H54 (cell line): ENCODE measurements at regions not wholly inside any gene's neighbourhood (a gene's known extent, or its start where the extent isn't known, plus 50 kb on each side); places are given as distances from the start of the nearest gene placed in this dataset.

Experiments
- DNase-seq: peaks from one replicate; pipeline ENCODE4 v3.0.0; 2011; ENCODE audit warnings: low spot score, mixed read lengths; ENCODE audit not compliant: insufficient read length
- FAIRE-seq: peaks from 3 replicates; lab custom pipeline; 2011; peaks lifted over from hg19 to GRCh38; lab: Jason Lieb, UNC
- POLR2A ChIP-seq: IDR thresholded peaks from 2 replicates; pipeline ENCODE4 v1.6.1; 2011; ENCODE audit warnings: low read depth, mild to moderate bottlenecking, low read length

DNA sequence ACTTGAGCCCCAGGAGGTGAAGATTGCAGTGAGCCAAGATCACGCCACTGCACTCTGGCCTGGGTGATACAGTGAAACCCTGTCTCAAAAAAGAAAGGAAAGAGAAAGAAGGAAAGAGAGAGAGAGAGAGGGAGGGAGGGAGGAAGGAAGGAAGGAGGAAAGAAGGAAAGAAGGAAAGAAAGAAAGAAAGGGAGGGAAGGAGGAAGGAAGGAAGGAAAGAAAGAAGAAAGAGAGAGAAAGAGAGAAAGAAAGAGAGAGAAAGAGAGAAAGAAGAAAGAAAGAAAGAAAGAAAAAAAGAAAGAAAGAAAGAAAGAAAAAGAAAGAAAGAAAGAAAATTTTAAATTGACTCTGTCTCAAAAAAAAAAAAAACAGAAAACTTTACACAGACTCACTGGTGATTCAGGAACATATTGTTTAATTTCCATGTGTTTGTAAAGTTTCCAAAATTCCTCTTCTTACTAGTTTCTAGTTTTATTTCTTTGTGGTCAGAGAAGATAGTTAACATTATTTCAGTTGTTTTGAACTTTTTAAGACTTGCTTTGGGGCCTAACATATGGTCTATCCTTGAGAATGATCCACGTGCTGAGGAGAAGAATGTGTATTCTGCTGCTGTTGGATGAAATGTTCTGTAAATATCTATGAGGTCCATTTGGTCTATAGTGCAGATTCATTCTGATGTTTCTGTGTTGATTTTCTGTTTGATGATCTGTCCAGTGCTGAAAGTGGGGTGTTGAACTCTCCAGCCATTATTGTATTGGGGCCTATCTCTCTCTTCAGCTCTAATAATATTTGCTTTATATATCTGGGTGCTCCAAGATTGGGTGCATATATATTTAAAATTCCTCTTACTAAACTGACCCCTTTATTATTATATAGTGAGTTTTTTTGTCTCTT is 204.4 kb upstream of the SERP2 start:
- FAIRE-seq (no peak), DNase-seq (no peak)
- TF ChIP-seq POLR2A: no peak

DNA sequence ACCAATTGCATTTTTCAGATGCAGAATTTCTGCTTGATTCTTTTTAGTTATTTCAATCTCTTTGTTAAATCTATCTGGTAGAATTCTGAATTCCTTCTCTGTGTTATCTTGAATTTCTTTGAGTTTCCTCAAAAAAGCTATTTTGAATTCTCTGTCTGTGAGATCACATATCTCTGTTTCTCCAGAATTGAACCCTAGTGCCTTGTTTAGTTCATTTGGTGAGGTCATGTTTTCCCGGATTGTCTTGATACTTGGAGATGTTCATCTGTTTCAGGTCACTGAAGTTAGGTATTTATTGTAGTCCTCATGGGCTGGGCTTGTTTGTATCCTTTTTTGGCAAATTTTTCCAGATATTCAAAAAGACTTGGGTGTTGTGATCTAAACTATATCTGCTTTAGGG is 202.9 kb upstream of the SERP2 start:
- TF ChIP-seq POLR2A: no peak
- DNase-seq (no peak), FAIRE-seq (no peak)

DNA sequence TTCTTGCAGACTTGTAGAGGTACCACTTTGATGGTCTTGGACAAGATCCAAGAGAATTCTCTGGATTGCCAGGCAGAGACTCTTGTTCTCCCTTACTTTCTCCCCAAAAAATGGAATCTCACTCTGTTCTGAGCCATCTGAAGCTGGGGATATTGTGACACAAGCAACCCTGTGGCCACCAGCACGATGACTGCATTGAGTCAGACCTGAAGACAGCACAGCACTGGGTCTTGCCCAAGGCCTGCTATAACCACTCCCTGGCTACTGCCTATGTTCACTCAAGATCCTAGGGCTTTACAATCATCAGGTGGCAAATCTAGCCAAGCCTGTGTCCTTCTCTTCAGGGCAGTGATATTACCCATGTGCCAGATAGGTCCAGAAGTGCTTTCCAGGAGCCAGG is 202.5 kb upstream of the SERP2 start:
- FAIRE-seq: no peak
- DNase-seq: no peak
- TF ChIP-seq POLR2A: no peak

DNA sequence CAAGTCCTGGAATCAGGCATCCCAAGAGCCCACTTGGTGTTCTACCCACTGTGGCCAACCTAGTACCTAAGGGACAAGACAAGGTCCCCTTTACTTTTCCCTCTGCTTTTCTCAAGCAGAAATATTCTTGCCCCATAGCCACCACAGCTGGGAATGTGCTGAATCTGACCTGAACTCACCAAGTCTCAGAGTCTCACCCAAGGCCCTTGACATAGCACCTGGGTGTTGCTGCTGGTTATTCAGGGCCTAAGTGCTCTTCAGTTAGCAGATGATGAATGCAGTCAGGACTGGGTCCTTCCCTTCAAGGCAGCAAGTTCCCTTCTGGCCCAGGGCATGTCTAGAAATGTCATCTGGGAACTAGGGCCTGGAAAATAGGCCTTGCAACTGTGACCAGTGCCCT is 201.8 kb upstream of the SERP2 start:
- DNase-seq (no peak), FAIRE-seq (no peak)
- TF ChIP-seq POLR2A: no peak

DNA sequence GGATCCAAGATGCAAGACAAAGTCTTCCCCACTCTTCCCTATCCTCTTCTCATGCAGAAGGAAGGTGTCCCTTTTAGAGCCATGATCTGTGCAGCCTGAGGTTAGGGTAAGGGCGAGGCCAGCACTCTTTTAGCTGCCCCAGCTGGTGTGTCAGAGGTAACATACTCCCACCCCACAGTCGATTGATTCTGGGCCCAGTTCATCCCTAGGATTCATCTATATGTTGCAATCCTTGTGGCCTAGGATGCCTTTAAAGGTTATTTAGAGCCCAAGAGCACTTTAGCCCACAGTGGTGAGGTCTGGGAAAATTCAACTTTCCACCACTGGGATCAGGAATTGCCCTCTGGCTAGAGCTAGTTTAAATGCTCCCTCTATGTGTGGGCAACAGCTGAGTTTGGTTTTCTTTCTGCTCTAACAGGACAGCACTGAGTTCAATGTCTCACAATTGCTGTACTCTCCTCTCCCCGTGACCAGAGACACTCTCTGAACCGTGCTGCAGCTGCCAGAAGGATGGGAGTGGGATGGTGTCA is 201.3 kb upstream of the SERP2 start:
- FAIRE-seq (no peak), DNase-seq (no peak)
- TF ChIP-seq POLR2A: no peak

DNA sequence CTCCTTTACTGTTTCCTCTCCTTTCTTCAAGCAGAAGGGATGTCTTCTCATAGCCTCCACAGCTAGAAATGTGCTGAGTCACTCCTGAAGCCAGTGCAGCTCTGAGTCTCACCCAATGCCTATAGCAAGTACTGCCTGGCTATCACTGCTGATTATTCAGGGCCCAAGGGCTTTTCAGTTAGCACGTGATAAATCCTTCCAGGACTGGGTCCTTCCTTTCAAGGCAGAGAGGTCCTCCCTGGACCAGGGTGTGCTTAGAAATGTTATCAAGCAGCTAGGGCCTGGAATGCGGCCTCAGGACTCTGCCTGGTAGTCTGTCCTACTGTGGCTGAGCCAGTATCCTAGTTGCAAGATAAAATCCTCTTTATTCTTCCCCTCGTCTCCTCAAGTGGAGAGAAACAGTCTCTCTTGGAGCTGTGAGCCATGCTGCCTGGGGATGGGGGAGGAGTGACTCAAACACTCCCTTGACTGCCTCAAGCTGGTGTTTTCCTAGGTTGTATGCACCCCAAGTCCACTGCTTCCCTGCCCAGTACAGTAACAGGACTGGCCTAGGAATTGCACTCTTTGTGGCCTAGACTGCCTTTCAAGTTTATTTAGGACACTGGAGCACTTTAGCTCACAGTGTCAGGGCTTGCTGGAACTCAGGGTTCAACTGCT is 198.7 kb upstream of the SERP2 start:
- FAIRE-seq (no peak), DNase-seq (no peak)
- no peak for TF ChIP-seq POLR2A

DNA sequence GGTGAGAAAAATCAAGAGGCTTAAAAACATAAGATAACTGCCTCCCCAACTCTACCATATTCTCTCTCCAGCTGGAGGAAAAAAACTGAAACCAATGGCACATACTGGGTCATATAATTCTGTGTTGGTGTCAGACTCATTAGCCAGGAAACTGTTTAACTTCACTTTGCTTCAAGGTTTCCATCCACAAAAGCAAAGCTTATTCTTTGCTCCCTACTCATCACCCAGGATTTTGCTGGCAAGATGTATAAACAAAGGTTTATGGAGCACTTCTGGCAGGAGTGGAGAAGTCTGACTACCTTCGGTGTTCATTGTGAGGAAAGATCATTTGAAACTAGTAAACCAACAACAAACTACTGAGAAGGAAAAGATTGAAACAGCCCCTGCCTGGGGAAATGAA is 197.5 kb upstream of the SERP2 start:
- FAIRE-seq: no peak
- no peak for DNase-seq
- TF ChIP-seq POLR2A: no peak

DNA sequence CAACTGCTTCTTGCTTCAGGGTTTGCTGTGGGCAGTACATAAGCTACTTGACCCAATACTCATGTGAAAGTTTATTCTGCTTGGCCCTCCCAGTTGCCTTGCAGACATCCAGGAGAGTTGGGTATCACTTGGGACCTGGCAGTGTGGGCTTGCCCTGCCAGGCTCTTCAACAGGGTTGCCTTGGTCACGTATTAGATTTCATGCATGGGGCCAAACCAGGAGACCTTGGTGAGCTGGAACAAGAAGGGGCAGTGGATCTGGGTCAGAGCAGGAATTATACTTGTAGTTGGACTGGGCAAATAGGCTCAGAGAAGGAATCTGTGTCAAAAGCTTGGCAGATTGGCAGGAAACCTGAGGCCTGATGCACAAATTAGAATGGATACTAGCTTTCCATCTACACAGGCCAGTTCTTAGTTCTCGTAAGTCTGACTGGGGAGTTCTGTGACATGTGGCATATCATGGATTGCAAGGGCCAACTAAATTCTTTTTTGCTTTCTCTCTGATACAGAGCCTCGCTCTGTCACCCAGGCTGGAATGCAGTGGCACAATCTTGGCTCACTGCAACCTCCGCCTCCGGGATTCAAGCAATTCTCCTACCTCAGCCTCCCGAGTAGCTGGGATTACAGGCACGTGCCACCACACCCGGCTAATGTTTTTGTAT is 192.6 kb upstream of the SERP2 start:
- FAIRE-seq (no peak), DNase-seq (no peak)
- TF ChIP-seq POLR2A: no peak

DNA sequence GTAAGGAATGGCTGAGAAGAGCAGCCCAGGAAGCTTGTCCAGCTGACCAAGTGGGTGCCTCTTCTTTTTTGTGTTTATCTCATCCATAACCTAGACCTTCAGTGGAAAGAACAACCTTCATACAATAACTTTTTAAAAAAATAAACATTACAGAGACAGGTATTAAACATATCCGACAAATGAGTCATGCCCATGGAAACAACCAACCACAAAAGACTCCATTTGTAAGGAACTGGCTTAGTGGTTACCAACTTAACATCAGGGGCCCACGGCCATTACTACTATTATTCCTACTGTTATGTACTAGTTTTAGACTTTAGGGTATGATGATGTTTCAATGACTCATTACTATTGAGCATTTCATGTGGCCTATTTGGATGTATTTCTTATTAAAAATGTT is 191.7 kb upstream of the SERP2 start:
- TF ChIP-seq POLR2A: no peak
- no peak for FAIRE-seq
- DNase-seq: no peak

DNA sequence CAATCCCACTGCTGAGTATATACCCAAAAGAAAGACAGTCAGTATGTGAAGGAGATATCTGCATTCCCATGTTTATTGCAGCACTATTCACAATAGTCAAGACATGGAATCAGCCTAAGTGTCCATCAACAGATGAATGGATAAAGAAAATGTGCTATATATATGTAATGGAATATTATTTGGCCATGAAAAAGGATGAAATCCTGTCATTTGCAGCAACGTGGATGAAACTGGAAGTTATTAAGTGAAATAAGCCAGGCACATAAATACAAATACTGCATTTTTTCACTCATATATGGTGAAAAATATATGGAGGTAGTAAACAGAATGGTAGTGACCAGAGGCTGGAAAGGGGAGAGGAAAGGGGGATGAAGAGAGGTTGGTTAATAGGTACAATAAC is 188.9 kb upstream of the SERP2 start:
- FAIRE-seq (no peak), DNase-seq (no peak)
- TF ChIP-seq POLR2A: no peak

DNA sequence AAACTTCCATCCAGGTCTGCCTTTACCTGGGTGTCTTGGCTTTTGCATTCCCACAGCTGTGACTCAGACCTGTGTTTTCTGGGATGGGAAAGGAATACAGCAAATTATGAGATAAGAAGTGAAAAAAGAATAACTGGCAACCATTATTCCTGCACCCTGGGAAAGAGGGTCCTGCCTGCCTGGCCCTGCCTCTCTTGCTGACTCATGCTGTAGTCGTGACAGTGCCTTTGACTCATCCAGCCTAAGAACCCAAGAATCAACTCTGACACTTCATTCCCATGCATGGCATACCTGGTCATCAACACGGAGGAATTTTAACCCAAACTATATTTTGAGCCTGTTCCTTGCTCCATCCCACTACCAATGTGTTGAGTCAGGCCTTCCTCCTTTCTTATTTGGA is 185.4 kb upstream of the SERP2 start:
- no peak for TF ChIP-seq POLR2A
- DNase-seq (peak; percentile 36), FAIRE-seq (no peak)

DNA sequence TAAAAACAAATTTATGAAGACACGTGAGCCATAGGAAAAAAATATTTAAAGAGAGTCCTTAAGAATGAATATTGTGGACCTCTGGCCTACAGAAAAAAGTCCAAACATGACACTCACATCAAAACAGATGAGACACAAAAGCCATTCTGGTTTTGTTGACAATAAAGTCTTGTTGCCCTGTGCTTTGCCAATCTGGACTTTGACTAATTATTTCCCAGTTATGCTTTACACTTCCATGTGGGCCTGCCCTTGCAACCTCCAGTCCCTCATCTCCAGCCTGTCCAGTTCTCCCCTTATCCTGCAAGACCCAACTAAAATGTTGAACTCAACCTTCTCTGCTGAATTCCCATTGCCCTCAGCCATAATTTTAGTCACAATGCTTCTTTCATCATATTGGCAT is 184.5 kb upstream of the SERP2 start:
- no peak for DNase-seq
- FAIRE-seq: no peak
- no peak for TF ChIP-seq POLR2A

DNA sequence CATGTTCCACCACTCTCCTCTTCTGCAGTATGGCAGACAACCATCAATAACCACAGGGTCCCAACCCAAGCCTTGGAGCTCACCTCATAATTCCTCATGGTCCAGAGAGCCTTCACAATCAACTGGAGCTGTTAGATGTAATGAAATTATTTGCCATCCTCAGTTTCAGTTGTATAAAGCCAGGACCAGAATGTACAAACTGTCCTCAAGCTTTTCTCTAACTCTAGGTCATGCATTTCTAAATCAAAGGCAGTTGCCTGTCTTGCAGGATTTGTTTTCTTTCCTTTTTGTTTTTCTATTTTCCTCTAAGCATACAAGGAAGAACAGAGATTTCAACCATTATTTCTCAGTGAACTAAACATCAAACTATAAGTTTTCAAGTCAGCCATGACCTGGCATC is 182.5 kb upstream of the SERP2 start:
- FAIRE-seq: no peak

More for the DNA sequence above, 182.5 kb upstream of the SERP2 start:
- DNase-seq: no peak
- TF ChIP-seq POLR2A: no peak
